CD4-positive, CD25-positive, alpha-beta regulatory T cell (primary cell): ENCODE measurements at regions not wholly inside any gene's neighbourhood (a gene's known extent, or its start where the extent isn't known, plus 50 kb on each side); places are given as distances from the start of the nearest gene placed in this dataset.
A peak's percentile ranks its signal among the peaks of the same experiment; 100 is the strongest.

Source experiments
- ATAC-seq, 2 donors: fragments of 150-1000 bp; cut with Tn5 transposase; one replicate each; pipeline ENCODE4 v1.10.0; 2021; ENCODE audit warnings: low read depth in 2 of 2, moderate number of reproducible peaks in 2 of 2, moderate library complexity in 1 of 2
- DNase-seq, 3 donors: peaks; one replicate each; pipeline versions ENCODE4 v3.0.0 to v3.0.0-alpha.2; 2012 to 2022; ENCODE audit warnings: mixed read lengths in 1 of 3
- H3K27ac ChIP-seq: one replicate; pipeline ENCODE4 v1.7.0; 2013; ENCODE audit warnings: mild to moderate bottlenecking, low read length; ENCODE audit not compliant: insufficient read depth, poor library complexity, severe bottlenecking
- H3K27me3 ChIP-seq: one replicate; pipeline ENCODE4 v1.7.0; 2013; ENCODE audit warnings: low read length; ENCODE audit not compliant: control insufficient read depth, insufficient read depth
- H3K36me3 ChIP-seq: one replicate; pipeline ENCODE4 v1.7.0; 2013; ENCODE audit warnings: mild to moderate bottlenecking, low read length, moderate library complexity; ENCODE audit not compliant: control insufficient read depth, insufficient read depth
- H3K4me1 ChIP-seq: 2 replicates; pipeline ENCODE4 v1.7.0; 2013; ENCODE audit warnings: mild to moderate bottlenecking, low read length; ENCODE audit not compliant: insufficient read depth, control insufficient read depth, poor library complexity, severe bottlenecking
- H3K4me3 ChIP-seq: one replicate; pipeline ENCODE4 v1.7.0; 2013; ENCODE audit warnings: low read depth, mild to moderate bottlenecking, low read length, moderate library complexity
- H3K9me3 ChIP-seq, 2 experiments: 1 replicate in 1 of 2; 2 replicates in 1 of 2; pipeline ENCODE4 v1.7.0; 2013; ENCODE audit warnings: low read length in 2 of 2, mild to moderate bottlenecking in 1 of 2, moderate library complexity in 1 of 2; ENCODE audit not compliant: control insufficient read depth in 2 of 2
- H3K27ac Mint-ChIP-seq, 3 donors: one replicate each; pipeline ENCODE4 v1.8.0; 2020 to 2022; ENCODE audit warnings: mild to moderate bottlenecking in 3 of 3, mixed read lengths in 3 of 3, moderate library complexity in 2 of 3
- H3K27me3 Mint-ChIP-seq: one replicate; pipeline ENCODE4 v1.8.0; 2022; ENCODE audit warnings: mild to moderate bottlenecking, mixed read lengths
- H3K36me3 Mint-ChIP-seq: one replicate; pipeline ENCODE4 v1.8.0; 2020; ENCODE audit warnings: mixed read lengths
- H3K4me1 Mint-ChIP-seq, 4 donors: one replicate each; pipeline ENCODE4 v1.8.0; 2020 to 2022; ENCODE audit warnings: mixed read lengths in 4 of 4, mild to moderate bottlenecking in 1 of 4
- H3K4me3 Mint-ChIP-seq, 4 donors: one replicate each; pipeline ENCODE4 v1.8.0; 2020 to 2022; ENCODE audit warnings: mild to moderate bottlenecking in 4 of 4, mixed read lengths in 4 of 4, moderate library complexity in 3 of 4
- H3K9me3 Mint-ChIP-seq, 7 donors: one replicate each; pipeline ENCODE4 v1.8.0; 2020 to 2022; ENCODE audit warnings: mixed read lengths in 7 of 7, mild to moderate bottlenecking in 3 of 7, moderate library complexity in 2 of 7

- Mint-ChIP-seq H3K36me3 (no peaks in the 10 kb centered on the region), H3K27me3 (peaks cover 4% of the 10 kb centered on the region), H3K27ac (peak overlapping the region in 1 of 3 donors; percentile 57), H3K4me3 (no peak overlapping the region), H3K4me1 (peaks cover 0 to 2% (median 0%) of the 10 kb centered on the region in 4 donors), H3K9me3 (peaks cover 0 to 3% (median 0%) of the 10 kb centered on the region in 7 donors)
- ATAC-seq (no peak), DNase-seq (no peak)
- H3K27ac ChIP-seq, result no peak overlapping the region
- H3K9me3 ChIP-seq, result no peaks in the 10 kb centered on the region
- H3K27me3 ChIP-seq, result no peaks in the 10 kb centered on the region
- no peaks in the 10 kb centered on the region for H3K36me3 ChIP-seq
- H3K4me3 ChIP-seq, result no peak overlapping the region
- no peaks in the 10 kb centered on the region for H3K4me1 ChIP-seq
Observed at GRCh38 chr2:9156483-9156882, 50.1 kb upstream of the ASAP2 start.

- Mint-ChIP-seq H3K9me3 (peaks cover 0 to 3% (median 0%) of the 10 kb centered on the region in 7 donors), H3K36me3 (no peaks in the 10 kb centered on the region), H3K4me1 (peaks cover 0 to 2% (median 0%) of the 10 kb centered on the region in 4 donors), H3K27ac (no peak overlapping the region), H3K27me3 (peaks cover 4% of the 10 kb centered on the region), H3K4me3 (no peak overlapping the region)
- Histone ChIP-seq H3K4me3 (no peak overlapping the region), H3K27ac (no peak overlapping the region), H3K9me3 (no peaks in the 10 kb centered on the region), H3K36me3 (no peaks in the 10 kb centered on the region), H3K4me1 (no peaks in the 10 kb centered on the region), H3K27me3 (no peaks in the 10 kb centered on the region)
- ATAC-seq (no peak), DNase-seq (no peak)
Observed at GRCh38 chr2:9154061-9154460, 52.6 kb upstream of the ASAP2 start.

GRCh38 chr2:9153643-9153980 lies 53.0 kb upstream of the ASAP2 start:
- no peaks in the 10 kb centered on the region for H3K27me3 ChIP-seq
- H3K27me3 Mint-ChIP-seq, result peaks cover 4% of the 10 kb centered on the region
- H3K4me3 ChIP-seq, result no peak overlapping the region
- H3K36me3 Mint-ChIP-seq, result no peaks in the 10 kb centered on the region
- H3K4me1 Mint-ChIP-seq, result peaks cover 0 to 2% (median 0%) of the 10 kb centered on the region in 4 donors
- no peak overlapping the region for H3K27ac Mint-ChIP-seq
- H3K27ac ChIP-seq, result no peak overlapping the region
- peaks cover 0 to 3% (median 0%) of the 10 kb centered on the region in 7 donors for H3K9me3 Mint-ChIP-seq
- no peaks in the 10 kb centered on the region for H3K9me3 ChIP-seq
- DNase-seq, result no peak
- no peak overlapping the region for H3K4me3 Mint-ChIP-seq
- no peaks in the 10 kb centered on the region for H3K36me3 ChIP-seq
- no peak for ATAC-seq
- H3K4me1 ChIP-seq, result no peaks in the 10 kb centered on the region

- Histone ChIP-seq H3K27me3 (no peaks in the 10 kb centered on the region), H3K36me3 (no peaks in the 10 kb centered on the region), H3K27ac (no peak overlapping the region), H3K4me1 (no peaks in the 10 kb centered on the region), H3K4me3 (no peak overlapping the region), H3K9me3 (no peaks in the 10 kb centered on the region)
- Mint-ChIP-seq H3K27ac (no peak overlapping the region), H3K4me1 (peaks cover 0 to 2% (median 0%) of the 10 kb centered on the region in 4 donors), H3K9me3 (peaks cover 0 to 3% (median 0%) of the 10 kb centered on the region in 7 donors), H3K36me3 (no peaks in the 10 kb centered on the region), H3K4me3 (no peak overlapping the region), H3K27me3 (peaks cover 4% of the 10 kb centered on the region)
- DNase-seq (no peak), ATAC-seq (no peak)
Observed at GRCh38 chr2:9152975-9153642, 53.5 kb upstream of the ASAP2 start.

GRCh38 chr2:9150906-9151305 lies 55.7 kb upstream of the ASAP2 start:
- ATAC-seq, result no peak
- Histone ChIP-seq H3K27me3 (no peaks in the 10 kb centered on the region), H3K4me3 (no peak overlapping the region), H3K9me3 (no peaks in the 10 kb centered on the region), H3K36me3 (no peaks in the 10 kb centered on the region), H3K4me1 (no peaks in the 10 kb centered on the region), H3K27ac (no peak overlapping the region)
- Mint-ChIP-seq H3K27me3 (peaks cover 4% of the 10 kb centered on the region), H3K27ac (no peak overlapping the region), H3K36me3 (no peaks in the 10 kb centered on the region), H3K4me1 (peaks cover 0 to 2% (median 0%) of the 10 kb centered on the region in 4 donors), H3K9me3 (peaks cover 0 to 3% (median 0%) of the 10 kb centered on the region in 7 donors), H3K4me3 (no peak overlapping the region)
- no peak for DNase-seq

- no peaks in the 10 kb centered on the region for H3K36me3 ChIP-seq
- H3K27me3 ChIP-seq, result no peaks in the 10 kb centered on the region
- H3K4me1 Mint-ChIP-seq, result peaks cover 0 to 2% (median 0%) of the 10 kb centered on the region in 4 donors
- H3K4me3 ChIP-seq, result no peak overlapping the region
- peaks cover 4% of the 10 kb centered on the region for H3K27me3 Mint-ChIP-seq
- H3K9me3 Mint-ChIP-seq, result peaks cover 0 to 3% (median 0%) of the 10 kb centered on the region in 7 donors
- H3K27ac ChIP-seq, result no peak overlapping the region
- H3K27ac Mint-ChIP-seq, result no peak overlapping the region
- DNase-seq (no peak), ATAC-seq (no peak)
- H3K4me3 Mint-ChIP-seq, result no peak overlapping the region
- no peaks in the 10 kb centered on the region for H3K4me1 ChIP-seq
- H3K9me3 ChIP-seq, result no peaks in the 10 kb centered on the region
- H3K36me3 Mint-ChIP-seq, result no peaks in the 10 kb centered on the region
Observed at GRCh38 chr2:9150568-9150900, 56.1 kb upstream of the ASAP2 start.

GRCh38 chr2:9149726-9150567 lies 56.7 kb upstream of the ASAP2 start:
- no peak for ATAC-seq
- H3K9me3 Mint-ChIP-seq, result no peaks in the 10 kb centered on the region

GRCh38 chr2:9149388-9149660 lies 57.3 kb upstream of the ASAP2 start:
- H3K9me3 ChIP-seq, result no peaks in the 10 kb centered on the region
- Mint-ChIP-seq H3K27me3 (peaks cover 4% of the 10 kb centered on the region), H3K36me3 (no peaks in the 10 kb centered on the region), H3K9me3 (no peaks in the 10 kb centered on the region), H3K4me3 (no peak overlapping the region), H3K4me1 (peaks cover 0 to 2% (median 0%) of the 10 kb centered on the region in 4 donors), H3K27ac (no peak overlapping the region)
- no peak overlapping the region for H3K27ac ChIP-seq
- H3K4me3 ChIP-seq, result no peak overlapping the region
- no peaks in the 10 kb centered on the region for H3K27me3 ChIP-seq
- H3K36me3 ChIP-seq, result no peaks in the 10 kb centered on the region
- H3K4me1 ChIP-seq, result no peaks in the 10 kb centered on the region
- ATAC-seq (no peak), DNase-seq (no peak)

More at GRCh38 chr2:9149726-9150567, 56.7 kb upstream of the ASAP2 start:
- H3K27ac Mint-ChIP-seq, result no peak overlapping the region
- no peaks in the 10 kb centered on the region for H3K36me3 Mint-ChIP-seq
- Histone ChIP-seq H3K9me3 (no peaks in the 10 kb centered on the region), H3K4me3 (no peak overlapping the region), H3K36me3 (no peaks in the 10 kb centered on the region), H3K27ac (no peak overlapping the region), H3K27me3 (no peaks in the 10 kb centered on the region), H3K4me1 (no peaks in the 10 kb centered on the region)
- H3K27me3 Mint-ChIP-seq, result peaks cover 2% of the 10 kb centered on the region
- peaks cover 0 to 2% (median 0%) of the 10 kb centered on the region in 4 donors for H3K4me1 Mint-ChIP-seq
- no peak overlapping the region for H3K4me3 Mint-ChIP-seq
- no peak for DNase-seq
